ENCODE measurements at regions not wholly inside any gene's neighbourhood (a gene's known extent, or its start where the extent isn't known, plus 50 kb on each side); places are given as distances from the start of the nearest gene placed in this dataset.
A peak's percentile ranks its signal among the peaks of the same experiment; 100 is the strongest.

DNA sequence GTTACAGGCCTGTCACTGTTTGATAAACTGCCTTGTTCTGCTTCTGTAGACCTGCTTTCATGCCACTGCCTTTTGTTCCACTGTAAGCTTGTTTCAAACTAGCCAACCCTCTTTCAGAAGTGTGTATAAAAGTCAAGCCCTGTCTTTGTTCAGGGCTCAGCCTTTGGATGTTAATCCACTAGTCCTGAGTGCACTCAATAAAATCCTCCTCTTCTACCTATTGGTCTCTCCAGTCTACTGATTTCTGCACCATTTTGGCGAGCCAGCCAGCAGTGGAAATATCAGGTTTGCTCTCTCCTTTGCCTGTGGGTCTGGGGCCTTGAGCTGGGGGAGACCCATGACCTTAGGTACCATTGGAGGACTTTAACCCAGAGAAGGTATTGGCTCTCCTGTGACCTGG is 901.6 kb upstream of the NDST4 start:
- Histone ChIP-seq H3K4me2 (ENCODE audit: low read length) (no peak overlapping the region), H3K27ac (ENCODE audit: low read length) (peak overlapping the region; percentile 94), H4K20me1 (ENCODE audit: low read length) (no peaks in the 10 kb centered on the region), H3K27me3 (ENCODE audit: low read length) (no peaks in the 10 kb centered on the region), H3K79me2 (ENCODE audit: low read length) (no peaks in the 10 kb centered on the region), H3K4me1 (ENCODE audit: insufficient read depth, low read length) (peaks cover 16% of the 10 kb centered on the region), H3K9me2 (replicated peaks; ENCODE audit: low read length) (no peaks in the 10 kb centered on the region), H3K9me3 (ENCODE audit: low read length) (peaks cover 12% of the 10 kb centered on the region; the same call in 1 of the 2 replicates), H3K9ac (ENCODE audit: low read length) (no peak overlapping the region), H3F3A (ENCODE audit: low read length, unreplicated experiment) (no peaks in the 10 kb centered on the region), H2AFZ (ENCODE audit: low read length) (no peak overlapping the region), H3K36me3 (ENCODE audit: low read depth, low read length) (peaks cover 8% of the 10 kb centered on the region; the same call in 1 of the 2 replicates), H3K4me3 (ENCODE audit: low read length) (no peak overlapping the region)
- DNase-seq = no peak
- no TSS peak for BruUV-seq (replicated peaks)
- ChIA-PET CTCF (no interaction called here), POLR2A (ENCODE audit: unreplicated experiment) (no interaction called here)
- intact Hi-C loops (cut with micrococcal nuclease) = no loop called here
- TF ChIP-seq EZH2phosphoT487 (IDR thresholded peaks at IDR 0.05; ENCODE audit: borderline replicate concordance, low read length) = no peak
- no peak for TF ChIP-seq EZH2 (IDR thresholded peaks at IDR 0.05; ENCODE audit: low read length, unreplicated experiment)
- TF ChIP-seq CTCF (conservative IDR thresholded peaks at IDR 0.05; ENCODE audit: low read depth, low read length) = no peak
- no peak for ATAC-seq

GRCh38 chr4:116010923-116011322 is 897.5 kb upstream of the NDST4 start:
- H3K4me1 ChIP-seq (ENCODE audit: insufficient read depth, low read length) = peaks cover 3% of the 10 kb centered on the region; the same call in 1 of the 2 replicates
- no TSS peak for BruUV-seq (replicated peaks)
- H3K4me3 ChIP-seq (ENCODE audit: low read length) = no peak overlapping the region
- POLR2A ChIA-PET (ENCODE audit: unreplicated experiment) = no interaction called here
- no peak overlapping the region for H3K9ac ChIP-seq (ENCODE audit: low read length)
- no peak overlapping the region for H3K4me2 ChIP-seq (ENCODE audit: low read length)
- H2AFZ ChIP-seq (ENCODE audit: low read length) = no peak overlapping the region
- no peaks in the 10 kb centered on the region for H3F3A ChIP-seq (ENCODE audit: low read length, unreplicated experiment)
- no peak for DNase-seq
- TF ChIP-seq CTCF (conservative IDR thresholded peaks at IDR 0.05; ENCODE audit: low read depth, low read length) (no peak), EZH2 (IDR thresholded peaks at IDR 0.05; ENCODE audit: low read length, unreplicated experiment) (no peak), EZH2phosphoT487 (IDR thresholded peaks at IDR 0.05; ENCODE audit: borderline replicate concordance, low read length) (no peak)
- CTCF ChIA-PET = no interaction called here
- H3K9me3 ChIP-seq (ENCODE audit: low read length) = 0 out of 2 replicates have a peak, but pooled peaks cover 11% of the 10 kb centered on the region
- peaks cover 8% of the 10 kb centered on the region; the same call in 1 of the 2 replicates for H3K36me3 ChIP-seq (ENCODE audit: low read depth, low read length)
- no peaks in the 10 kb centered on the region for H3K27me3 ChIP-seq (ENCODE audit: low read length)
- no peak overlapping the region for H3K27ac ChIP-seq (ENCODE audit: low read length)
- intact Hi-C loops (cut with micrococcal nuclease) = no loop called here
- H3K79me2 ChIP-seq (ENCODE audit: low read length) = no peaks in the 10 kb centered on the region
- no peaks in the 10 kb centered on the region for H4K20me1 ChIP-seq (ENCODE audit: low read length)
- ATAC-seq = no peak
- H3K9me2 ChIP-seq (replicated peaks; ENCODE audit: low read length) = no peaks in the 10 kb centered on the region

DNA sequence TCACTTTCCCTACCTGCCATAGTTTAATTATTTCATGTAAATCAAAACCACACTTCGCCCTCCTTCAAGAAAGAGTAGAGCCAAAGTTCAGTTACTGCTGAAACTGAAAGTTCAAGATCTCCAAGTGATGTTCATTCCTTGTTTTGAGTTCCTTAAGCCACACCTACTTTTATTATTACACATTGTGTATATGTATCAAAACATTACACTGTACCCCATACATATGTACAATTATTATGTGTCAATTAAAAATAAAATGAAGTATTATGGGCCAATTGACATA is 892.3 kb upstream of the NDST4 start:
- Histone ChIP-seq H3K9me2 (replicated peaks; ENCODE audit: low read length) (no peaks in the 10 kb centered on the region), H3K9me3 (ENCODE audit: low read length) (no peaks in the 10 kb centered on the region), H3K79me2 (ENCODE audit: low read length) (no peaks in the 10 kb centered on the region), H3K27ac (ENCODE audit: low read length) (no peak overlapping the region), H3K9ac (ENCODE audit: low read length) (no peak overlapping the region), H3K4me1 (ENCODE audit: insufficient read depth, low read length) (peaks cover 4% of the 10 kb centered on the region; the same call in 1 of the 2 replicates), H4K20me1 (ENCODE audit: low read length) (no peaks in the 10 kb centered on the region), H3K27me3 (ENCODE audit: low read length) (no peaks in the 10 kb centered on the region), H3K36me3 (ENCODE audit: low read depth, low read length) (no peaks in the 10 kb centered on the region), H3F3A (ENCODE audit: low read length, unreplicated experiment) (no peaks in the 10 kb centered on the region), H2AFZ (ENCODE audit: low read length) (no peak overlapping the region), H3K4me2 (ENCODE audit: low read length) (no peak overlapping the region), H3K4me3 (ENCODE audit: low read length) (no peak overlapping the region)
- BruUV-seq (replicated peaks) = no TSS peak
- ChIA-PET CTCF (no interaction called here), POLR2A (ENCODE audit: unreplicated experiment) (no interaction called here)
- ATAC-seq (no peak), DNase-seq (no peak)
- TF ChIP-seq EZH2 (IDR thresholded peaks at IDR 0.05; ENCODE audit: low read length, unreplicated experiment) = no peak
- TF ChIP-seq CTCF (conservative IDR thresholded peaks at IDR 0.05; ENCODE audit: low read depth, low read length) = no peak
- TF ChIP-seq EZH2phosphoT487 (IDR thresholded peaks at IDR 0.05; ENCODE audit: borderline replicate concordance, low read length) = no peak
- intact Hi-C loops (cut with micrococcal nuclease) = no loop called here

Measured in PC-3 (cell line).